ENCODE measurements at regions not wholly inside any gene's neighbourhood (a gene's known extent, or its start where the extent isn't known, plus 50 kb on each side); places are given as distances from the start of the nearest gene placed in this dataset.

GRCh38 chr4:137949746-137950145, 292.4 kb downstream of the SLC7A11 start:
- TF ChIP-seq NFXL1 (IDR thresholded peaks at IDR 0.05; ENCODE audit: borderline replicate concordance) = no peak
- no peak for TF ChIP-seq TARDBP (IDR thresholded peaks at IDR 0.05; ENCODE audit: borderline replicate concordance)
- TF ChIP-seq, protein P1, sequence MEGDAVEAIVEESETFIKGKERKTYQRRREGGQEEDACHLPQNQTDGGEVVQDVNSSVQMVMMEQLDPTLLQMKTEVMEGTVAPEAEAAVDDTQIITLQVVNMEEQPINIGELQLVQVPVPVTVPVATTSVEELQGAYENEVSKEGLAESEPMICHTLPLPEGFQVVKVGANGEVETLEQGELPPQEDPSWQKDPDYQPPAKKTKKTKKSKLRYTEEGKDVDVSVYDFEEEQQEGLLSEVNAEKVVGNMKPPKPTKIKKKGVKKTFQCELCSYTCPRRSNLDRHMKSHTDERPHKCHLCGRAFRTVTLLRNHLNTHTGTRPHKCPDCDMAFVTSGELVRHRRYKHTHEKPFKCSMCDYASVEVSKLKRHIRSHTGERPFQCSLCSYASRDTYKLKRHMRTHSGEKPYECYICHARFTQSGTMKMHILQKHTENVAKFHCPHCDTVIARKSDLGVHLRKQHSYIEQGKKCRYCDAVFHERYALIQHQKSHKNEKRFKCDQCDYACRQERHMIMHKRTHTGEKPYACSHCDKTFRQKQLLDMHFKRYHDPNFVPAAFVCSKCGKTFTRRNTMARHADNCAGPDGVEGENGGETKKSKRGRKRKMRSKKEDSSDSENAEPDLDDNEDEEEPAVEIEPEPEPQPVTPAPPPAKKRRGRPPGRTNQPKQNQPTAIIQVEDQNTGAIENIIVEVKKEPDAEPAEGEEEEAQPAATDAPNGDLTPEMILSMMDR (IDR thresholded peaks at IDR 0.05 in 2 of 3, conservative IDR thresholded peaks at IDR 0.05 in 1 of 3; ENCODE audit: control insufficient read depth in 2 of 3, extremely low read depth in 1 of 3, insufficient read depth in 1 of 3, low read depth in 3 of 3, low read length in 3 of 3) = no peak
- no peak for TF ChIP-seq HDAC2 (IDR thresholded peaks at IDR 0.05)

Data from GM12878 (cell line).